IPS-20b (cell line): ENCODE measurements at regions not wholly inside any gene's neighbourhood (a gene's known extent, or its start where the extent isn't known, plus 50 kb on each side); places are given as distances from the start of the nearest gene placed in this dataset.

Experiments used
- H3K27ac ChIP-seq: one replicate; pipeline ENCODE4 v1.5.1; 2013; ENCODE audit warnings: low read length
- H3K27me3 ChIP-seq: 2 replicates; pipeline ENCODE4 v1.6.1; 2013; ENCODE audit warnings: mild to moderate bottlenecking, low read length, inconsistent platforms; ENCODE audit not compliant: insufficient read depth
- H3K36me3 ChIP-seq: 2 replicates; pipeline ENCODE4 v1.6.1; 2013; ENCODE audit warnings: low read depth, mild to moderate bottlenecking, inconsistent platforms, low read length, moderate library complexity; ENCODE audit not compliant: insufficient read depth
- H3K4me1 ChIP-seq: 2 replicates; pipeline ENCODE4 v1.6.1; 2013; ENCODE audit warnings: mild to moderate bottlenecking, control low read depth, inconsistent platforms, low read length, moderate library complexity; ENCODE audit not compliant: insufficient read depth
- H3K4me3 ChIP-seq: 2 replicates; pipeline ENCODE4 v1.5.1; 2013; ENCODE audit warnings: mild to moderate bottlenecking, low read length, inconsistent platforms
- H3K9ac ChIP-seq: 2 replicates; pipeline ENCODE4 v1.6.1; 2013; ENCODE audit warnings: low read depth, mild to moderate bottlenecking, inconsistent platforms, low read length, moderate library complexity
- H3K9me3 ChIP-seq: 2 replicates; pipeline ENCODE4 v1.6.1; 2013; ENCODE audit warnings: mild to moderate bottlenecking, low read depth, low read length, inconsistent platforms; ENCODE audit not compliant: insufficient read depth

DNA sequence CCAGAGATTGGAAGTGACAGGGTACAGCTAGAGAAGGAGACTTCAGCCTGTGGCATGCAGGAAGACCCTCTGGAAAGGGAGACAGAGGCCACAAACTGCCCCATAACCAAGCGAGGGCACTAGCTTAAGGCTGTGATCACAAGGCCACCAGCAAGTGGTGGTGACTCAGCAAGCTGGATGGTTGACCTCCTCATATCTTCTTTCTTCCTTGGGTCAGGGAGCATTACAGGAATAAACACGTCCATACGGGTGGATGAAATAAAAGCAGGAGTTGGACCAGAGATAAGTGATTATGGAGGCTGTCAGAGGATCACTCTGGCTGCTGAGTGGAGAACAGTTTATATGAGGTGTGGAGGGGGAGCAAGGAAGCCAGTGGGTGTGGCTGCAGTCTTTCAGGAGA lies 234.6 kb upstream of the TAS2R1 start:
- no peak overlapping the region for H3K4me3 ChIP-seq
- no peaks in the 10 kb centered on the region for H3K27me3 ChIP-seq
- H3K36me3 ChIP-seq: no peaks in the 10 kb centered on the region
- no peak overlapping the region for H3K9ac ChIP-seq
- no peak overlapping the region for H3K27ac ChIP-seq
- no peaks in the 10 kb centered on the region for H3K4me1 ChIP-seq
- H3K9me3 ChIP-seq: peaks cover 45% of the 10 kb centered on the region

- H3K36me3 ChIP-seq: no peaks in the 10 kb centered on the region
- H3K9me3 ChIP-seq: peaks cover 42% of the 10 kb centered on the region
- no peaks in the 10 kb centered on the region for H3K4me1 ChIP-seq
- no peak overlapping the region for H3K4me3 ChIP-seq
- H3K27me3 ChIP-seq: no peaks in the 10 kb centered on the region
- no peak overlapping the region for H3K9ac ChIP-seq
- H3K27ac ChIP-seq: no peak overlapping the region
Measured at GRCh38 chr5:9863486-9863885, 233.3 kb upstream of the TAS2R1 start.

DNA sequence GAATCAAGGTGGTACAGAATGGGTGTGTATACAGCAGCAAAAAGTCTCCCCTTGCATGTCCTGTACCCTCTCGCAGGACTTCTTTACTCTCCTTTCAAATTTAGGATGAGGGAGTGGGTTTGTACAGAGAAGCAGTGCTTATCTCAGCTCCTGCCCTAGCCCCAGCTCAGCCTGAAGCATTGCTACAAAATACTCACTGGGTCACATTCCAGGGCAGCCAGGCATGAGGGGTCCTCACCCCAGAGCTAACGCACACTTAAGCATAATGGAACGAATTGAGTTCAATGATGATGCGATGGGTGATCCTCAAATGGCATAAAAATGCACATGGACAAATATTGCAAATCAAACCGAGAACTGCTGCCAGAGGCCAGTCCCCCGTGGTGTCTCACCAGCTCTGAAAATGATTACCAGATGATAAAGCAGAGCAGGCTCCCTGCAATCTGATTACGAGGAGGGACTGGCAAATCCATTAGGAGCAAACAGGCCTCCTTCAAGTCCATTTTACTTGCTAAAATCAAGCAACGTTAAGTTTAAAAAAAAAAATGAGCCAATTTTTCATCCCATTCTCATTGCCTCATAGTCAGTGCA lies 231.6 kb upstream of the TAS2R1 start:
- no peaks in the 10 kb centered on the region for H3K27me3 ChIP-seq
- no peak overlapping the region for H3K9ac ChIP-seq
- H3K4me1 ChIP-seq: no peaks in the 10 kb centered on the region
- peaks cover 25% of the 10 kb centered on the region for H3K9me3 ChIP-seq
- no peaks in the 10 kb centered on the region for H3K36me3 ChIP-seq
- no peak overlapping the region for H3K4me3 ChIP-seq
- no peak overlapping the region for H3K27ac ChIP-seq

DNA sequence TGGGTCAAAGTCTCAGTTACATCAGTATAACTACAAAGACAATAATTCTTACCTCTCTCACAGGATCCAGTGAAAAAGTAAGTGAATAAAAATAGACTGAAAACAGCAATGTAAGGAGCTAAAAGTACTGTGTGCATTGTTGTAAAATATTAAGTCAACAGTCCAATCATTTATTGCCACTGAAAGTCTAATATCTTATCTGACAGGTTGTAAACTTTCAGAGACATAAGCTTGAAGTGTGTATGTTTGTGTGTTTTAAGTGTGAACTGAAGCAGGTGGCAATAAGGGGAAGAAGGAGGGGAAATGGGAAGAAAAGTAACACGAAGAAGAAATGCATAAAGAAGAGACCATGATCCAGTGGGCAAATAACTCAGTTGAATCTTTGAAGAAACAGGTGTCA lies 229.7 kb upstream of the TAS2R1 start:
- peaks cover 6% of the 10 kb centered on the region for H3K9me3 ChIP-seq
- H3K27ac ChIP-seq: no peak overlapping the region
- H3K4me3 ChIP-seq: no peak overlapping the region
- H3K4me1 ChIP-seq: no peaks in the 10 kb centered on the region
- H3K9ac ChIP-seq: no peak overlapping the region
- no peaks in the 10 kb centered on the region for H3K27me3 ChIP-seq
- H3K36me3 ChIP-seq: no peaks in the 10 kb centered on the region

DNA sequence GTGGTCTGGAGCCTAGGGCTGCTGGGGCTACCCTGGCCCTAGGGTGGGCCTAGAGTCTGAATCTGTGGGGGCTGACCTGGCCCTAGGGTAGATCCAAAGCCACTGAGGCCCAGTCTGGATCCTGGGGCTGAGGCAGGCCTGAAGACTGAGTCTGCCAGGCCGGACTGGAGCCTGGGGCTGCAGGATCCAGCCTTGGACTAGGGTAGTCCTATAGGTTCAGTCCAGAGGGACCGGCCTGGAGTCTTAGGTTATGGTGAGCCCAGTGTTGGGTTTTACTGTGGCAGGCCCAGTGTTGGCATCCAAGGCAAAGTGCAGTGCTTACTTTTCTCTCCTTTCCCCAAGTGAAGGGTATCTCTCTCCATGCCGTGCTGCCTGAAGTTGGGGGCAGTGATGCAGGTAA lies 227.9 kb upstream of the TAS2R1 start:
- no peak overlapping the region for H3K4me3 ChIP-seq

GRCh38 chr5:9853309-9853708 lies 223.2 kb upstream of the TAS2R1 start:
- H3K4me1 ChIP-seq: no peaks in the 10 kb centered on the region

More for the DNA sequence above, 227.9 kb upstream of the TAS2R1 start:
- no peaks in the 10 kb centered on the region for H3K36me3 ChIP-seq
- H3K9me3 ChIP-seq: no peaks in the 10 kb centered on the region
- no peaks in the 10 kb centered on the region for H3K27me3 ChIP-seq
- no peaks in the 10 kb centered on the region for H3K4me1 ChIP-seq
- no peak overlapping the region for H3K27ac ChIP-seq
- no peak overlapping the region for H3K9ac ChIP-seq

DNA sequence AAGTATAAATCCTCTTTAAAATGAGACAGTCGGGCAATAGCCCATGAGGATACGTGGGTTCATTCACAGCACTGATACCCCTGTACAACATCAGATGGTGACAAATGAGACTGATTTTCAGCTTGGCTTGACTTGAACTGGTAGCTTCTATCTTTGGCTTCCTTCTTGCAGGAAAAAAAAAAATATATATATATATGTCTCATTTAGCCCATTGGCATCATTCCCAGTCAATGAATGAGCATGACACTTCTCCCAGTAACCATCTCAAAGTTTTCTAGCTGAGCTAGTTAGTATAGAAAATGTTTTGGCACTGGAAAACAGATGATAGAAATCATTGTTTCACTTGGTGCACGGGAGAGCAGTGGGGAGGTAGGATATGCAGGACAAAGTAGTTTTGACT lies 222.5 kb upstream of the TAS2R1 start:
- Histone ChIP-seq H3K27me3 (no peaks in the 10 kb centered on the region), H3K4me1 (no peaks in the 10 kb centered on the region), H3K27ac (no peak overlapping the region), H3K9me3 (no peaks in the 10 kb centered on the region), H3K4me3 (no peak overlapping the region), H3K36me3 (no peaks in the 10 kb centered on the region), H3K9ac (no peak overlapping the region)

More at GRCh38 chr5:9853309-9853708, 223.2 kb upstream of the TAS2R1 start:
- Histone ChIP-seq H3K27ac (no peak overlapping the region), H3K36me3 (no peaks in the 10 kb centered on the region), H3K9ac (no peak overlapping the region), H3K4me3 (no peak overlapping the region), H3K9me3 (no peaks in the 10 kb centered on the region), H3K27me3 (no peaks in the 10 kb centered on the region)

DNA sequence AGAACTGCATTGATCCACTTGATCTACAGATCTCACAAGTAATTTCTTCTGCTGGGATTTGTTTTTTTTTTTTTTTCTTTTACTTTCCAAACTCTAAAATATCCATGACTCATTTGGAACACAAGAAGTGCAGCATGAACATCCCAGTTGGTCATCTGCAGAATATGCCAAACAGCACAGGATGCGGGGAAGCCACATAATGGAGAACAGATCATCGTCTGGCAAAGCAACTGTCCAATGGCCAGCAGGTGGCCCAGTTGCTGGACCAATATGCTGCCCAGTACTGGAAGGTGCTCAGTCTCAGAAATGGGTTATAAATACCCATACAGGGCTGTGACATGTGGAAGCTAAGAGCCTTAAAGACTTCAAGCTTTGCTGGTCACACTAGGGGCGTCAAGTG lies 221.3 kb upstream of the TAS2R1 start:
- Histone ChIP-seq H3K9ac (no peak overlapping the region), H3K27me3 (no peaks in the 10 kb centered on the region), H3K36me3 (no peaks in the 10 kb centered on the region), H3K9me3 (no peaks in the 10 kb centered on the region), H3K27ac (no peak overlapping the region), H3K4me1 (no peaks in the 10 kb centered on the region), H3K4me3 (no peak overlapping the region)

- H3K9ac ChIP-seq: no peak overlapping the region
- no peaks in the 10 kb centered on the region for H3K4me1 ChIP-seq
- H3K36me3 ChIP-seq: no peaks in the 10 kb centered on the region
- H3K27ac ChIP-seq: no peak overlapping the region
- no peaks in the 10 kb centered on the region for H3K9me3 ChIP-seq
- no peaks in the 10 kb centered on the region for H3K27me3 ChIP-seq
- H3K4me3 ChIP-seq: no peak overlapping the region
Measured at GRCh38 chr5:9850456-9850855, 220.3 kb upstream of the TAS2R1 start.

DNA sequence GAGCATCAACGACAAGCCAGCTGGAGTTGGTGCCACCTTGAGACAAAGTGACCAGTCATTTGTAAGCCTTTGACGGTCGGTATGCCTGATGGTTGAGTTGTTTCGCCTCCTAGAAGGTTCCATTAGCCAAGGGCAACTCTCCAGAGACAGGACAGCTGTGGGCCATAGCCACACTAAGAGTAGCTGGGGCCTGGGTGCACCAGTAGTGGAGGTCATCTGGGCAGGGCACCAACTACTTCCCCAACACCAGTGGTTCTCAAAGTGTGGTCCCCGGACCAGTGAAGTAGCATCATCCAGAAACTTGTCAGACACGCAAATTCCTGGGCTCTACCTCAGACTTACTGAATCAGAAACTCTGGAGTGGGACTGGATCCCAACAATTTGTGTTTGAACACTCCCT lies 217.5 kb upstream of the TAS2R1 start:
- no peaks in the 10 kb centered on the region for H3K4me1 ChIP-seq
- no peaks in the 10 kb centered on the region for H3K36me3 ChIP-seq
- H3K27ac ChIP-seq: no peak overlapping the region
- H3K9me3 ChIP-seq: no peaks in the 10 kb centered on the region
- H3K27me3 ChIP-seq: no peaks in the 10 kb centered on the region
- H3K9ac ChIP-seq: no peak overlapping the region
- H3K4me3 ChIP-seq: no peak overlapping the region

- Histone ChIP-seq H3K36me3 (no peaks in the 10 kb centered on the region), H3K27me3 (no peaks in the 10 kb centered on the region), H3K9ac (no peak overlapping the region), H3K9me3 (peaks cover 6% of the 10 kb centered on the region; the same call in 1 of the 2 replicates), H3K4me1 (no peaks in the 10 kb centered on the region), H3K4me3 (no peak overlapping the region), H3K27ac (no peak overlapping the region)
Measured at GRCh38 chr5:9845185-9845584, 215.0 kb upstream of the TAS2R1 start.

DNA sequence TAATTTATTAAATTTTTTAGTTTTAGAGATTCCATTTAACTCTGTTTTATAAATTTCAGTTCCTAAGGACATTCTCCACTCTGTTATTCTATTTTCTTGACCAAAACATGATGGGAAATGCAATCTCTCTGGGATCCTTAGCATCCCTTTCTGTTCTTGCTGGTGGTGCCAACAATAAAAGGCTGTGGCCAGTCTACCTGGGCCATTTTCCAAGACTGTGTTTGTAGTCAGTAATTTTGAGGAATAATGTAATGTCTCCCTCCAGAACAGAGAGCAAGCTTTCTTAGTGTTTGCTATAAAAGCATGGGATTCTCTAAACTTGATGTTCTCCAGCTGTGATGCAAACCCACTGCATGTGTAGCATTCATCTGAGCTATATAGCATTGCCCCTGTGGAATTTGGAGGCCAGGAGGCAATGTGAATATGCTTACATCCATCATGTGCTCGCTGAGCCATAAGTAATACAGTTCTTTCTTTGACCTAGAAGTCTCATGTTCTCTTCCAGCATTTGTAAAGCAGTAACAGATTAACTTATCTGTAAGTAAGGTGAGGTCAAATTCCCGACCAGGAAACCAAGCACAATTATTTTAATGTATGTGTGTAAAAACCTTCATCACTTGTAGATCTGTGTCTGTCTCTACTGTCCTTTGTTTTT lies 211.5 kb upstream of the TAS2R1 start:
- Histone ChIP-seq H3K36me3 (no peaks in the 10 kb centered on the region), H3K9ac (no peak overlapping the region), H3K27me3 (peaks cover 4% of the 10 kb centered on the region; the same call in 1 of the 2 replicates), H3K27ac (no peak overlapping the region), H3K9me3 (peaks cover 6% of the 10 kb centered on the region; the same call in 1 of the 2 replicates), H3K4me3 (no peak overlapping the region), H3K4me1 (no peaks in the 10 kb centered on the region)
